H1 (cell line): ENCODE measurements at regions not wholly inside any gene's neighbourhood (a gene's known extent, or its start where the extent isn't known, plus 50 kb on each side); places are given as distances from the start of the nearest gene placed in this dataset.

Experiments
- CTCF ChIA-PET: fragments of 300-600 bp; sonication (Branson Sonifier 250); formaldehyde crosslinking; loops from one replicate; lab custom pipeline; 2021; ENCODE audit not compliant: partially characterized antibody; lab: Charles Lee
- POLR2A ChIA-PET: fragments of 300-600 bp; sonication (Branson Sonifier 250); formaldehyde crosslinking; loops from one replicate; lab custom pipeline; 2021; ENCODE audit warnings: inconsistent platforms; ENCODE audit not compliant: partially characterized antibody; lab: Charles Lee
- DNase-seq, 2 experiments: peaks; one replicate each; pipeline versions ENCODE4 v3.0.0 to v3.0.0-alpha.2; 2010 to 2022; ENCODE audit warnings: low spot score in 2 of 2, low read depth in 1 of 2, mixed read lengths in 1 of 2
- FAIRE-seq: peaks from 2 replicates; lab custom pipeline; 2011; peaks lifted over from hg19 to GRCh38; lab: Jason Lieb, UNC
- H2AFZ ChIP-seq: 2 replicates; pipeline ENCODE4 v1.8.1; 2012; ENCODE audit warnings: low read length, inconsistent platforms
- H2AK5ac ChIP-seq: 2 replicates; pipeline ENCODE4 v1.6.1; 2013; ENCODE audit warnings: low read depth, low read length
- H2BK120ac ChIP-seq: replicated peaks from 2 replicates; pipeline ENCODE3; 2013; ENCODE audit warnings: low read depth, low read length, inconsistent platforms
- H2BK12ac ChIP-seq: 2 replicates; pipeline ENCODE4 v1.6.1; 2013; ENCODE audit warnings: low read depth, low read length
- H2BK15ac ChIP-seq: 2 replicates; pipeline ENCODE4 v1.6.1; 2013; ENCODE audit warnings: low read length
- H2BK20ac ChIP-seq: 2 replicates; pipeline ENCODE4 v1.6.1; 2013; ENCODE audit warnings: low read length
- H2BK5ac ChIP-seq: 2 replicates; pipeline ENCODE4 v1.6.1; 2013; ENCODE audit warnings: low read depth, low read length
- H3K14ac ChIP-seq: 2 replicates; pipeline ENCODE4 v1.6.1; 2013; ENCODE audit warnings: inconsistent platforms; ENCODE audit not compliant: insufficient read length
- H3K18ac ChIP-seq: 2 replicates; pipeline ENCODE4 v1.6.1; 2013; ENCODE audit warnings: low read length; ENCODE audit errors: extremely low read depth
- H3K23ac ChIP-seq: 2 replicates; pipeline ENCODE4 v1.6.1; 2013; ENCODE audit warnings: inconsistent platforms; ENCODE audit not compliant: insufficient read length
- H3K23me2 ChIP-seq: 2 replicates; pipeline ENCODE4 v1.6.1; 2013; ENCODE audit warnings: low read depth, low read length
- H3K27ac ChIP-seq: 2 replicates; pipeline ENCODE4 v1.6.1; 2011; ENCODE audit warnings: low read depth, low read length, inconsistent platforms
- H3K27me3 ChIP-seq, 4 experiments: replicated peaks in 1 of 4; 1 replicate in 1 of 4; 2 replicates in 3 of 4; pipeline versions ENCODE4 v1.6.1 to v1.8.1; 2011 to 2013; ENCODE audit warnings: low read length in 3 of 4, mild to moderate bottlenecking in 3 of 4, inconsistent platforms in 2 of 4, mixed read lengths in 2 of 4, moderate library complexity in 1 of 4; ENCODE audit not compliant: control insufficient read depth in 3 of 4, insufficient read depth in 3 of 4; ENCODE audit errors: extremely low read depth in 1 of 4
- H3K36me3 ChIP-seq, 4 experiments: 2 replicates each; pipeline versions ENCODE4 v1.6.1 to v1.8.1; 2011 to 2013; ENCODE audit warnings: mild to moderate bottlenecking in 4 of 4, low read length in 3 of 4, moderate library complexity in 2 of 4, control low read depth in 1 of 4, inconsistent platforms in 1 of 4; ENCODE audit not compliant: insufficient read depth in 4 of 4, control insufficient read depth in 2 of 4
- H3K4ac ChIP-seq: replicated peaks from 2 replicates; pipeline ENCODE3; 2013; ENCODE audit warnings: low read length, low read depth, mixed read lengths, inconsistent platforms; ENCODE audit not compliant: insufficient read length
- H3K4me1 ChIP-seq, 4 experiments: replicated peaks in 1 of 4; 1 replicate in 1 of 4; 2 replicates in 3 of 4; pipeline versions ENCODE4 v1.6.1 to v1.8.1; 2011 to 2013; ENCODE audit warnings: low read length in 3 of 4, inconsistent platforms in 2 of 4, mixed read lengths in 1 of 4; ENCODE audit not compliant: insufficient read depth in 4 of 4, control insufficient read depth in 3 of 4
- H3K4me2 ChIP-seq, 2 experiments: 2 replicates each; pipeline versions ENCODE4 v1.6.1 to v1.8.1; 2011 to 2013; ENCODE audit warnings: low read depth in 2 of 2, low read length in 2 of 2, control low read depth in 1 of 2, inconsistent platforms in 1 of 2, mild to moderate bottlenecking in 1 of 2; ENCODE audit not compliant: insufficient read depth in 1 of 2
- H3K4me3 ChIP-seq, 4 experiments: fragments of 200-600, 300-600 bp in 1 of 4; sonication (generic), shearing (Covaris generic), sonication (Bioruptor Twin) in 1 of 4; 2 replicates each; pipeline versions ENCODE4 v1.5.1 to v1.8.1; 2011 to 2016; ENCODE audit warnings: low read length in 4 of 4, low read depth in 3 of 4, control low read depth in 2 of 4, inconsistent platforms in 2 of 4, mild to moderate bottlenecking in 2 of 4, mixed read lengths in 1 of 4, moderate library complexity in 1 of 4; ENCODE audit not compliant: insufficient read depth in 2 of 4; ENCODE audit errors: extremely low read depth in 1 of 4
- H3K56ac ChIP-seq: replicated peaks from 2 replicates; pipeline ENCODE3; 2013; ENCODE audit warnings: low read depth, mild to moderate bottlenecking, mixed read lengths, low read length, inconsistent platforms; ENCODE audit not compliant: insufficient read length
- H3K79me1 ChIP-seq: 2 replicates; pipeline ENCODE4 v1.6.1; 2013; ENCODE audit warnings: low read depth, low read length, control low read depth
- H3K79me2 ChIP-seq, 2 experiments: 2 replicates each; pipeline versions ENCODE4 v1.6.1 to v1.8.1; 2012 to 2013; ENCODE audit warnings: low read length in 2 of 2, mild to moderate bottlenecking in 2 of 2, inconsistent platforms in 1 of 2; ENCODE audit not compliant: insufficient read depth in 2 of 2, control insufficient read depth in 1 of 2
- H3K9ac ChIP-seq, 4 experiments: replicated peaks in 1 of 4; 1 replicate in 1 of 4; 2 replicates in 3 of 4; pipeline versions ENCODE4 v1.6.1 to v1.8.1; 2011 to 2013; ENCODE audit warnings: low read depth in 3 of 4, low read length in 3 of 4, control low read depth in 2 of 4, mild to moderate bottlenecking in 2 of 4, moderate library complexity in 2 of 4, inconsistent platforms in 1 of 4; ENCODE audit errors: extremely low read depth in 1 of 4
- H3K9me3 ChIP-seq, 2 experiments: 2 replicates each; pipeline versions ENCODE4 v1.6.1 to v1.8.1; 2012 to 2013; ENCODE audit warnings: mild to moderate bottlenecking in 2 of 2, moderate library complexity in 2 of 2, control low read depth in 1 of 2, inconsistent platforms in 1 of 2, low read depth in 1 of 2, low read length in 1 of 2, mixed read lengths in 1 of 2; ENCODE audit not compliant: insufficient read depth in 2 of 2
- H4K20me1 ChIP-seq, 2 experiments: replicated peaks in 1 of 2; 2 replicates each; pipeline versions ENCODE3 to v1.8.1; 2011 to 2013; ENCODE audit warnings: inconsistent platforms in 2 of 2, low read length in 2 of 2, mild to moderate bottlenecking in 1 of 2; ENCODE audit not compliant: insufficient read depth in 2 of 2, control insufficient read depth in 1 of 2
- H4K5ac ChIP-seq: 2 replicates; pipeline ENCODE4 v1.6.1; 2013; ENCODE audit warnings: low read length, low read depth, mixed read lengths, inconsistent platforms; ENCODE audit not compliant: insufficient read length
- H4K8ac ChIP-seq: 2 replicates; pipeline ENCODE4 v1.8.0; 2013; ENCODE audit warnings: mild to moderate bottlenecking, moderate library complexity, low read length, inconsistent platforms; ENCODE audit not compliant: insufficient read depth; ENCODE audit errors: extremely low read depth
- H4K91ac ChIP-seq: replicated peaks from 2 replicates; pipeline ENCODE3; 2013; ENCODE audit warnings: low read length, mixed read lengths, inconsistent platforms; ENCODE audit not compliant: insufficient read length
- CBX5 ChIP-seq: fragments of 300-800, 300-1000 bp; sonication (generic); IDR thresholded peaks from 2 replicates; pipeline ENCODE4 v1.7.1; 2016; ENCODE audit warnings: antibody characterized with exemption, low read length, low read depth
- CTCF ChIP-seq, 3 experiments: IDR thresholded peaks; 1 replicate in 2 of 3; 2 replicates in 1 of 3; pipeline versions ENCODE4 v1.5.1 to v1.6.1; 2011; ENCODE audit warnings: low read length in 3 of 3, mild to moderate bottlenecking in 3 of 3, inconsistent platforms in 2 of 3, low read depth in 1 of 3, moderate library complexity in 1 of 3; ENCODE audit not compliant: insufficient read depth in 1 of 3; ENCODE audit errors: control extremely low read depth in 1 of 3
- EP300 ChIP-seq, 2 experiments: IDR thresholded peaks; 1 replicate in 1 of 2; 2 replicates in 1 of 2; pipeline ENCODE4 v1.6.1; 2011 to 2012; ENCODE audit warnings: low read depth in 2 of 2, low read length in 2 of 2, mild to moderate bottlenecking in 2 of 2, borderline replicate concordance in 1 of 2, inconsistent platforms in 1 of 2, moderate library complexity in 1 of 2
- GABPA ChIP-seq: IDR thresholded peaks from 2 replicates; pipeline ENCODE4 v1.6.1; 2011; ENCODE audit warnings: mild to moderate bottlenecking, low read length, moderate library complexity, borderline replicate concordance; ENCODE audit not compliant: insufficient read depth
- HDAC6 ChIP-seq: IDR thresholded peaks from one replicate; pipeline ENCODE4 v1.7.1; 2012; ENCODE audit warnings: low read depth, mild to moderate bottlenecking, inconsistent platforms, low read length, moderate library complexity
- KDM1A ChIP-seq: fragments of 200-600, 300-600 bp; sonication (generic); IDR thresholded peaks from 2 replicates; pipeline ENCODE4 v1.7.1; 2016; ENCODE audit warnings: mild to moderate bottlenecking, low read length, borderline replicate concordance
- KDM4A ChIP-seq: IDR thresholded peaks from one replicate; pipeline ENCODE4 v1.7.1; 2012; ENCODE audit warnings: low read depth, mild to moderate bottlenecking, moderate library complexity, low read length, inconsistent platforms; ENCODE audit not compliant: severe bottlenecking
- MAX ChIP-seq: IDR thresholded peaks from 2 replicates; pipeline ENCODE4 v1.6.1; 2012; ENCODE audit warnings: inconsistent platforms
- PHF8 ChIP-seq: fragments of 200-600 bp; sonication (generic); conservative IDR thresholded peaks from 2 replicates; pipeline ENCODE4 v1.7.1; 2012; ENCODE audit warnings: low read depth, mild to moderate bottlenecking, inconsistent platforms, low read length, moderate library complexity
- SAP30 ChIP-seq: fragments of 300-600 bp; sonication (generic); IDR thresholded peaks from 2 replicates; pipeline ENCODE4 v1.7.1; 2012; ENCODE audit warnings: low read length, moderate library complexity, mild to moderate bottlenecking, inconsistent platforms; ENCODE audit not compliant: insufficient read depth, insufficient replicate concordance
- SUZ12 ChIP-seq: fragments of 200-600 bp; sonication (generic); IDR thresholded peaks from 2 replicates; pipeline ENCODE4 v1.6.1; 2012; ENCODE audit warnings: mild to moderate bottlenecking, inconsistent platforms, low read length, moderate library complexity, mixed read lengths
- whole genome bisulfite sequencing, 2 experiments: shearing (Covaris generic) in 1 of 2; methylation state at CpG; one replicate each; pipeline versions ENCODE4 v1.1.6 to v1.1.7; 2013 to 2015; ENCODE audit warnings: low lambda C conversion rate in 2 of 2, mixed read lengths in 2 of 2, inconsistent platforms in 1 of 2, low coverage in 1 of 2, missing lambda C conversion rate in 1 of 2; ENCODE audit not compliant: insufficient replicate concordance in 2 of 2, insufficient coverage in 1 of 2, insufficient read length in 1 of 2; ENCODE audit errors: extremely low coverage in 1 of 2, missing lambda C conversion rate in 1 of 2; 5-methylcytosine and 5-hydroxymethylcytosine counted together

DNA sequence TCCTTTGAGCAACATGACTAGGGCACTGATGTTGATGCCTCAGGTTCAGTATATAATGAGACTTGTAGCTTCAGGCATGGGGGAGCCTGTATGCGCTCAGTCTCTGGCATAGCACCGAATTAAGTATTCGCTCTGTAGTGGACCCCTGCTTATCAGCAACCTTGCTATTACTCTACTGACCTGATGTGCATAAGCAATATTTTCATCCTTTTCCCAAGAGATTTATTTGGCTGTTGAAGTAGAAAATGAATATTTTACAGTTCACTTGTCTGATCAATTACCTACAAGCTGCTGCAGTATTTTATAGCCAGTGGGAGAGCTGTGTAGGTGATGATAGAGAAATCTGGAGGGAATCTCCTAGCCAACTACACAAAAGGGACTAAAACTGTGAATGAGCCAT, 781.6 kb upstream of the PHF14 start:
- FAIRE-seq (no peak), DNase-seq (no peak)
- WGBS, 2 experiments: 86% methylated on average over 3 of the region's 3 CpGs; no CpG with 5 or more reads in 1 of the 2 experiments
- no peaks in the 10 kb centered on the region for H3K9me3 ChIP-seq
- no peak overlapping the region for H2BK120ac ChIP-seq
- H3K14ac ChIP-seq: no peak overlapping the region
- H4K5ac ChIP-seq: no peak overlapping the region
- no peak overlapping the region for H2BK12ac ChIP-seq
- H3K27ac ChIP-seq: no peak overlapping the region
- H3K36me3 ChIP-seq: no peaks in the 10 kb centered on the region
- no peaks in the 10 kb centered on the region for H4K20me1 ChIP-seq
- H2AFZ ChIP-seq: peak overlapping the region; percentile 94; the same call in 1 of the 2 replicates
- no peaks in the 10 kb centered on the region for H3K79me2 ChIP-seq
- no peak overlapping the region for H3K9ac ChIP-seq
- no peak overlapping the region for H2AK5ac ChIP-seq
- no peak overlapping the region for H3K4me3 ChIP-seq
- no peaks in the 10 kb centered on the region for H3K4me1 ChIP-seq
- no peak overlapping the region for H3K23ac ChIP-seq
- CTCF ChIA-PET: interaction anchor here (1.0 kb wide), 1 partner anchor 20 kb away, joined by 4 read pairs; no protein-coding TSS in a partner anchor
- H3K56ac ChIP-seq: no peak overlapping the region
- H4K8ac ChIP-seq: no peak overlapping the region
- peaks cover 0 to 1% (median 0%) of the 10 kb centered on the region in 4 experiments; a peak in 1 of 7 replicates for H3K27me3 ChIP-seq
- no peaks in the 10 kb centered on the region for H3K23me2 ChIP-seq
- no peak overlapping the region for H3K4ac ChIP-seq
- H2BK5ac ChIP-seq: no peak overlapping the region
- no peaks in the 10 kb centered on the region for H3K79me1 ChIP-seq
- no peak overlapping the region for H3K4me2 ChIP-seq
- no peak overlapping the region for H2BK15ac ChIP-seq
- H2BK20ac ChIP-seq: no peak overlapping the region
- no peak overlapping the region for H3K18ac ChIP-seq
- POLR2A ChIA-PET: no interaction called here
- H4K91ac ChIP-seq: no peak overlapping the region
- no peak for TF ChIP-seq CTCF (IDR thresholded peaks at IDR 0.05; ENCODE audit: control extremely low read depth in 1 of 3, insufficient read depth in 1 of 3, low read depth in 1 of 3, low read length in 3 of 3)
- no peak for TF ChIP-seq CBX5
- no peak for TF ChIP-seq MAX
- TF ChIP-seq GABPA: no peak
- TF ChIP-seq KDM1A: no peak
- TF ChIP-seq SUZ12: no peak
- TF ChIP-seq PHF8: no peak
- no peak for TF ChIP-seq KDM4A
- TF ChIP-seq HDAC6: no peak
- no peak for TF ChIP-seq EP300 (IDR thresholded peaks at IDR 0.05; ENCODE audit: borderline replicate concordance in 1 of 2, low read depth in 2 of 2, low read length in 2 of 2)
- no peak for TF ChIP-seq SAP30
